ENCODE measurements at regions not wholly inside any gene's neighbourhood (a gene's known extent, or its start where the extent isn't known, plus 50 kb on each side); places are given as distances from the start of the nearest gene placed in this dataset.
A peak's percentile ranks its signal among the peaks of the same experiment; 100 is the strongest.
"Not testable (repeated sequence)": the region's sequence is repeated elsewhere in the genome, so short reads cannot be mapped to it uniquely, and the experiment has no call there.

DNA sequence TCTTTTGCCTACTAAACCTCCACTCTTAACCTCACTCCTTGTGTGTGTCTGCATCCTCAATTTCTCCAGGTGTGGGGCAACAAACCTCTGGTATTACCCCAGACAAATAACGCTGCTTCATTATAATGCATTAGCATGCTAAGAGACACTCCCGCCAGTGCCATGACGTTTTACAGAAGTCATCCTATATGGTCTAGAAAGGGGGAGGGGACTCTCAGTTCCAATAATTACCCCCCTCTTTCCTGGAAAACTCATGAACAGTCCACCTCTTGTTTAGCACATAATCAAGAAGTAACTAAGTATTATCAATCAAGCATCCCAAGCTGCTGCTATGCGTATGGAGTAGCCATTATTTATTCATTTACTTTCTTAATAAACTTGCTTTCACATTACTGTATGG lies 364.5 kb downstream of the TYW1 start:
- DNase-seq, result no peak

- no peak for DNase-seq
Measured at GRCh38 chr7:67364441-67365017, 367.9 kb downstream of the TYW1 start.

- DNase-seq, result peak; percentile 3 to 56
Measured at GRCh38 chr7:67371429-67372305, 375.0 kb downstream of the TYW1 start.

DNA sequence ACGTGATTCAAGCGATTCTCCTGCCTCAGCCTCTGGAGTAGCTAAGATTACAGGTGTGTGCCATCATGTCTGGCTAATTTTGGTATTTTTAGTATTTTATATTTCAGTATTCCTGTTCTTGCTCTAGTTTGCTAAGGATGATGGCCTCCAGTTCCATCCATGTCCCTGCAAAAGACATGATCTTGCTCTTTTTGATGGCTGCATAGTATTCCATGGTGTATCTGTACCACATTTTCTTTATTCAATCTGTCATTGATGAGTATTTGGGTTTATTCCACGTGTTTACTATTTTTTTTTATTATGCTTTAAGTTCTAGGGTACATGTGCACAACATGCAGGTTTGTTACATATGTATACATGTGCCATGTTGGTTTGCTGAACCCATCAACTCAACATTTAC lies 376.8 kb downstream of the TYW1 start:
- not testable (repeated sequence) for DNase-seq

GRCh38 chr7:67375427-67375826 lies 378.8 kb downstream of the TYW1 start:
- no peak for DNase-seq

DNA sequence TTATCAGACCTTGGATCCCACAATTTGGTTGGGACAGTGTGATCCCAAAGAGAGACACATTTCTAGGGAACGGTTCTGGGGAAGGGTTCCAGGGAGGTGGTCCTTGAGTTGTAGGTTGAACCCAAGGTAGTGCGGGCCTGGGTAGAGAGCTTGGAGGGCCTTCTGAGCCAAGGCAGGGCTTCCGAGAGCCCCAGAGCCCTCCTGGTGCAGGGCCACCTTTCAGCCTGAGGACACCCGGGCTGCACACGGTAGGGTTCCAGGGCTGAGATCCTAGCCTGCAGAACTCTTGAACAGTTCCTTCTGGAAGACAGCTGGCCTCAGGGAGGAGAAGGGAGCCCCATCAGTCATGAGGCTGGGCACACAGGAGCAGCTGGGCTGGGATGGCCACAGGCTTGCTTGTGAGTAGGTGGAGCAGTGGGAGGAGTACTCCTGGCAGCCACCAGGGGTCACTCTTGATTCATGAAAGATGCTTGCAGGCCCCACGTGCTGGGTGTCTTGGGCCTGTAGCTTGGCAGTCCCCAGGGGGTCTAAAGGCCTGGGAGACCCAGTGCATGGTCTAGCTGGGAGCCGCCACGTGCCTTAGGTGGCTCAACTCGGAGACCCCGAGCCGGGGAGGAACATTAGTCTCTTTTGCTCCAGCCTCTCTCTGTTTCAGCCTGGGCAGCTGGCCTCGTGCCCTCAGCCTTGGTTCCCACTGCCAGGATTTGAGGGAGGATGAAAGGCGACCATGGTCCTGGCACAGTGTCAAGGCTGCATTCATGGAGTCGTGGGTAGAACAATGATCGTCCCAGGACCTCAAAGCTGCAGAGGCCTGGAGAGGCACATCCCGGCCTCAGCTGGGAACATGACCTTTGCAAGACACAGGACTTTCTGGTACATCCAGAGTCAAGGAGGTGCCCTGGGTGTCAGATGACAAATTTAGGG lies 381.6 kb downstream of the TYW1 start:
- DNase-seq, result peak in 1 of 2 donors; percentile 32

DNA sequence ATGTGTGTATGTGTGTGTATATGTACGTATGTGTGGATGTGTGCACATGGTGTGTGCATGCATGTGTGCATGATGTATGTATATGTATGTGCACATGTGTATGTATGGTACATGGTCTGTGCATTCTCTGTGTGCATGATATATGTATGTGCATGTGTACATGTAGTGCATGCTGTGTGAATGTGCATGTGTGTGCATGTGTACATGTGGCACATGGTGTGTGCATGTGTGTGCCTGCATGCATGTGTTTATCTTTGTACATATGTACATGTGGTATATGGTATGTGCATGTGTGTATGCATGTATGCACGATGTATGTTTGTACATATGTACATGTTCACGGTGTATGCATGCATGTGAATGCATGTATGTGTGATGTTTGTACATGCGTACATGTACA lies 383.7 kb downstream of the TYW1 start:
- DNase-seq, result no peak

- no peak for DNase-seq
Measured at GRCh38 chr7:67380858-67381257, 384.2 kb downstream of the TYW1 start.

DNA sequence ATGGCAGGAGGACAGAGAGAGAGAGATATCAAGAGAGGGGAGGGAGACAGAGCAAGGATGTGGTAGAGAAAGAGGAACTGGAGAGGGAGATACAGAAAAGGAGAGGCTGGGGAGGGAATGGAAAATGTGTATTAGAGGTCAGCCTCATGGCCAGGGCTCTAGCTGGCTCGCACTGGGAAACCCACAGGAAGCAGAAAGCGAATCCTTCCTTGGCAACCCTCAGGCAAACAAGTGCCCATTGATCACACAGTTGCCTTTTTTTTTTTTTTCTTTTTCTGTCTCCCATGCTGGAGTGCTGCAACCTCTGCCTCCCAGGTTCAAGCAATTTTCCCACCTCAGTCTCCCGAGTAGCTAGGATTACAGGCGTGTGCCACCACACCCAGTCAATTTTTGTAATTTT lies 391.2 kb downstream of the TYW1 start:
- no peak for DNase-seq

DNA sequence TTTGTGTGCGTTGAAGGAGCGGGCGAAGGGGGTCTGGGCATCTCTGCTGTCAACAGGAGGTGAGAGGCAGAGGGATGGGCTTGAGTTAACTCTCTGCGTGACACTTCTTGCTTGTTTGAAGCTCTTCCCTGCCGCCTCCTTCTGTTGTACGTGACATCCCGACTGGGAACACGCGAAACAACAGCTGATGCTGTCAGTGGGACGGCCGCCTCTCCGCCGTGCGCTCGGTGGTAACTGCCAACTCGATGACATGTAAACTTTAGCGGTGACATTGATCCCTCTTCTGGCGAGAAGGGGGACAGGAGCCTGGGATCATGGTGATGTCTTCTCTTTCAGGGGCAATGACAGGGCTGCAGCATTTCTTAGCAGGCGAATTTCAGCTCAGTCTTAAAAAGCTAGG lies 394.5 kb downstream of the TYW1 start:
- DNase-seq, result no peak

- DNase-seq, result no peak
Measured at GRCh38 chr7:67392596-67393438, 396.2 kb downstream of the TYW1 start.

DNA sequence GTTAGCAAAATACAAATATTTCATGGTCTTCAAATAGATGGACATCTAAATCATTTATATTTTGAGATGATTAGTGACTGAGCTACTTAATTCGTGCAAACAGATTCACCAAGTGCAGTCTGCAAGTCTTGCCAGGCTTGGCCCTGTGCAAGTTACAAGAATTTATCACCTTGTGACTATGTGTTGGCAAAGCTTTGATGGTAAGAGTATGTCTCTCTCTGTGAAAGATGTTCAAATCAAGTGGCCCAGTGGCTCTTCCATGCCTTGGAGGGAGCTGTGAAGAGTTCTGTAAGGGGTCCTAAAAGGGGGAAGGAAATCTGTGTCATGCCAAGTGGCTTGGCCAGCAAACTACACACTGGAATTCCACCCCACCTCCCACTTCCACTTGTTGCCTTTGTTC lies 397.3 kb downstream of the TYW1 start:
- no peak for DNase-seq

DNA sequence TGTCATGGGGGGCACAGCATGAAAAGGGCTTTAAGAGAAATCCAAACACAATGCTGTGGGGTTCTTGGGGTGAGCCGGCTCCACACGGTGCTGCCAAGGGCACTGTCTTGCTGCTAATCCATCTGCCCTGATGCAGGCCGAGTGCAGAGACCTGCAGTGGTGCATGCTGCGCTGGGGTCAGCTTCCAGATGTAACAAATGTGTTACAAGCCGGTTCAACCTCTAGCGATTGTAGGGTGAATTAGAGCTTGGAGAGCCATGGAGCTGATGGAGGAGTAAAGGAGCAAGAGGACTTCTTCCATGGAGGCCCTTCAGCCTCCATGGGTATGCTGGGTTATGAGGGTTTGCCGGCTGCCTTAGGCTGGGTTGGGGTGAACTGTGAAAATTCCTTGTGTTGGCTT lies 402.3 kb downstream of the TYW1 start:
- DNase-seq, result no peak

- no peak for DNase-seq
Measured at GRCh38 chr7:67401492-67401891, 404.9 kb downstream of the TYW1 start.

GRCh38 chr7:67402280-67402679 lies 405.6 kb downstream of the TYW1 start:
- no peak for DNase-seq

DNA sequence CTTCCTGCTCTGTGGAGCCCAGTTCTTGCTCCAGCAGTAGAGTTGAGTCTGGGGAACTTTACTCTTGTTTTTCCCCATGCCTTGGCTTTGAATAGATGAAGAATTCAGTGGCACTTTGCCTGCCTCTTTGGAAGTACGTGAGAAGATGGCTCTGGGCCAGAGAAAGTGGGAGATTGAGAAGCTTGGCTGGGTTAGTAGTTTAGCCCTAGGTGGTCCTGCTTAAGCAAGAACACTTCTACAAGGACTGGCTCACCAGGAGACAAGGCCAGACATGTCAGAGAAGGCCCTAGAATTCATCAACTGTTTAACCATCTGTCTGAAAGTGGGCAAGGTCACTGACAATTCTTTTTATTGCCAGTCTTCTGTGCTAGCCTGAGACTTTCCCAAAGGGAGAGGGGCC lies 410.3 kb downstream of the TYW1 start:
- DNase-seq, result no peak

DNA sequence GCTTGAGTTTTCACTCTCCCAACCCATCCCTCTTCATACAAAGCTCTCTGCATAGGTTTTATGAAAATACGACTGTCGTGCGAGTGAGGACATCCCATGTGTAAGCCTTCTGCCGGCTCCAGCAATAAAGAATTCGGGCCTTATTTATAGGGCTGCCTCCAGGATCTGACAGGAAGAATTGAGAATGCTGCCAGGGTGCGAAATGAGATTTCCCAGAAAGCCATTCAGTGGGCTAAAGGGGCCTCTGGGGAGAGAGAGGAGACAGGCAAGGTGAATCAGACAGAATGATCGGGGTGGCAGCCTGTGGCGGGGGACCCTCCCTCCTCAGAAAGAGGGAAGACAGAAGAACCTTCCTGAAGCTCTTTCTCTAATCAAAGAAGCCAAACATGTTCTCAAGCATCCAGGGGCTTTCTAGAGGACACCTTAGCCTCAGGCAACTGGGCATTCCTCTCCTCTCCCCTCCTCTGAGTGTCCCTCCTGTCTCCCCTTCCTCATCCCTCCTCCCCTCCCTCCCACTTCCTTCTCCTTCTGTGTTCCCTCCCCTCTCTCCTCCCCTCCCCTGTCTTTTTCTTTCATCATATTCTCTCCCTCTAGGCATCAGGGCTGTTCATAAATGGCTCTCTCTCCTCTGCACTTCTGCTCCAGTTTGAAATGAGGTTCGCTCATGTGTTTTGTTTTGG lies 410.9 kb downstream of the TYW1 start:
- DNase-seq, result no peak

GRCh38 chr7:67408109-67408508 lies 411.5 kb downstream of the TYW1 start:
- no peak for DNase-seq

- DNase-seq, result no peak
Measured at GRCh38 chr7:67413670-67414069, 417.0 kb downstream of the TYW1 start.

GRCh38 chr7:67414858-67415257 lies 418.2 kb downstream of the TYW1 start:
- no peak for DNase-seq

- DNase-seq, result no peak
Measured at GRCh38 chr7:67422601-67423000, 426.0 kb downstream of the TYW1 start.

GRCh38 chr7:67423065-67423464 lies 426.4 kb downstream of the TYW1 start:
- DNase-seq, result no peak
